AG04450 (cell line): ENCODE measurements at regions not wholly inside any gene's neighbourhood (a gene's known extent, or its start where the extent isn't known, plus 50 kb on each side); places are given as distances from the start of the nearest gene placed in this dataset.

ENCODE experiments used
- CTCF ChIA-PET: fragments of 300-600, 350-600 bp; formaldehyde crosslinking; extraction: SDS; loops from one replicate; lab custom pipeline; 2022; ENCODE audit warnings: antibody characterized with exemption, inconsistent platforms; lab: Charles Lee
- POLR2A ChIA-PET: fragments of 350-600 bp; formaldehyde crosslinking; extraction: SDS; loops from one replicate; lab custom pipeline; 2021; ENCODE audit warnings: antibody characterized with exemption, inconsistent platforms; lab: Yijun Ruan, JAX
- DNase-seq: peaks from one replicate; pipeline ENCODE4 v3.0.0-alpha.2; 2011; ENCODE audit warnings: low read depth, low spot score
- H3K27ac ChIP-seq: one replicate; pipeline ENCODE4 v1.5.1; 2012; ENCODE audit warnings: low read depth, low read length, control low read depth
- H3K27me3 ChIP-seq: one replicate; pipeline ENCODE4 v1.6.0; 2012; ENCODE audit warnings: low read length; ENCODE audit not compliant: control insufficient read depth, insufficient read depth
- H3K4me3 ChIP-seq: 2 replicates; pipeline ENCODE4 v1.5.1; 2011; ENCODE audit warnings: mild to moderate bottlenecking, low read depth, low read length, control low read depth
- H3K9me3 ChIP-seq: 2 replicates; pipeline ENCODE4 v1.5.1; 2012; ENCODE audit warnings: low read length; ENCODE audit not compliant: control insufficient read depth, insufficient read depth
- CTCF ChIP-seq: IDR thresholded peaks from 2 replicates; pipeline ENCODE4 v1.5.1; 2011; ENCODE audit warnings: low read depth, low read length, control low read depth, inconsistent platforms

- no peak overlapping the region for H3K27ac ChIP-seq
- H3K27me3 ChIP-seq, result peaks cover 3% of the 10 kb centered on the region
- ChIA-PET CTCF (no interaction called here), POLR2A (no interaction called here)
- no peak overlapping the region for H3K4me3 ChIP-seq
- no peaks in the 10 kb centered on the region for H3K9me3 ChIP-seq
- TF ChIP-seq CTCF, result no peak
- no peak for DNase-seq
Measured at GRCh38 chr1:113291777-113292602, 98.3 kb upstream of the MAGI3 start.

- no peak overlapping the region for H3K4me3 ChIP-seq
- TF ChIP-seq CTCF, result no peak
- no peak overlapping the region for H3K27ac ChIP-seq
- peaks cover 3% of the 10 kb centered on the region for H3K27me3 ChIP-seq
- DNase-seq, result no peak
- H3K9me3 ChIP-seq, result no peaks in the 10 kb centered on the region
- CTCF ChIA-PET, result no interaction called here
- POLR2A ChIA-PET, result no interaction called here
Measured at GRCh38 chr1:113292603-113293255, 97.6 kb upstream of the MAGI3 start.

GRCh38 chr1:113293256-113293626 lies 97.1 kb upstream of the MAGI3 start:
- H3K27me3 ChIP-seq, result peaks cover 3% of the 10 kb centered on the region
- H3K9me3 ChIP-seq, result no peaks in the 10 kb centered on the region
- TF ChIP-seq CTCF, result no peak
- H3K27ac ChIP-seq, result no peak overlapping the region
- H3K4me3 ChIP-seq, result no peak overlapping the region
- no peak for DNase-seq
- CTCF ChIA-PET, result no interaction called here
- POLR2A ChIA-PET, result no interaction called here

GRCh38 chr1:113297749-113298148 lies 92.6 kb upstream of the MAGI3 start:
- ChIA-PET CTCF (no interaction called here), POLR2A (no interaction called here)
- H3K9me3 ChIP-seq, result no peaks in the 10 kb centered on the region
- no peak for DNase-seq
- TF ChIP-seq CTCF, result no peak
- H3K27ac ChIP-seq, result no peak overlapping the region
- H3K27me3 ChIP-seq, result no peaks in the 10 kb centered on the region
- no peak overlapping the region for H3K4me3 ChIP-seq

GRCh38 chr1:113298941-113299340 lies 91.4 kb upstream of the MAGI3 start:
- H3K9me3 ChIP-seq, result no peaks in the 10 kb centered on the region
- ChIA-PET CTCF (interaction anchor here (1.0 kb wide), 1 partner anchor 12 kb away, joined by 3 read pairs; no protein-coding TSS in a partner anchor), POLR2A (no interaction called here)
- no peak for DNase-seq
- no peak overlapping the region for H3K27ac ChIP-seq
- H3K27me3 ChIP-seq, result no peaks in the 10 kb centered on the region
- no peak overlapping the region for H3K4me3 ChIP-seq
- TF ChIP-seq CTCF, result no peak
